Smooth muscle cell (in vitro differentiated cells): ENCODE measurements at regions not wholly inside any gene's neighbourhood (a gene's known extent, or its start where the extent isn't known, plus 50 kb on each side); places are given as distances from the start of the nearest gene placed in this dataset.
"Not testable (repeated sequence)": the region's sequence is repeated elsewhere in the genome, so short reads cannot be mapped to it uniquely, and the experiment has no call there.

Experiments
- DNase-seq: peaks from one replicate; lab custom pipeline; 2025; ENCODE audit not compliant: unreplicated experiment; lab: John Stamatoyannopoulos, UW
- H2AFZ ChIP-seq: fragments of 200-600 bp; sonication (generic); 2 replicates; pipeline ENCODE4 v1.6.0; 2016; ENCODE audit warnings: antibody characterized with exemption, low read depth, mild to moderate bottlenecking
- H3F3A ChIP-seq: fragments of 200-600 bp; sonication (generic); 2 replicates; pipeline ENCODE4 v1.6.0; 2017; ENCODE audit warnings: antibody characterized with exemption, low read depth
- H3K27ac ChIP-seq: fragments of 200-600 bp; sonication (generic); 2 replicates; pipeline ENCODE4 v1.5.1; 2016; ENCODE audit warnings: low read depth, mild to moderate bottlenecking
- H3K27me3 ChIP-seq: fragments of 200-600 bp; sonication (generic); 2 replicates; pipeline ENCODE4 v1.6.1; 2016; ENCODE audit warnings: low read depth, mild to moderate bottlenecking
- H3K36me3 ChIP-seq: fragments of 200-600 bp; sonication (generic); 2 replicates; pipeline ENCODE4 v1.5.1; 2016; ENCODE audit warnings: low read depth
- H3K4me1 ChIP-seq: fragments of 200-600 bp; sonication (generic); 2 replicates; pipeline ENCODE4 v1.5.1; 2016; ENCODE audit warnings: low read depth
- H3K4me2 ChIP-seq: fragments of 200-600 bp; sonication (generic); 2 replicates; pipeline ENCODE4 v1.6.0; 2016; ENCODE audit warnings: mild to moderate bottlenecking
- H3K4me3 ChIP-seq: fragments of 200-600 bp; sonication (generic); 2 replicates; pipeline ENCODE4 v1.5.1; 2016; ENCODE audit warnings: mild to moderate bottlenecking
- H3K79me2 ChIP-seq: fragments of 200-600 bp; sonication (generic); 2 replicates; pipeline ENCODE4 v1.6.0; 2016; ENCODE audit warnings: low read depth, mild to moderate bottlenecking
- H3K9ac ChIP-seq: fragments of 200-600 bp; sonication (generic); 2 replicates; pipeline ENCODE4 v1.6.0; 2016; ENCODE audit warnings: low read depth
- H3K9me3 ChIP-seq: fragments of 200-600 bp; sonication (generic); replicated peaks from 2 replicates; pipeline ENCODE4 v1.5.1; 2016; ENCODE audit warnings: low read depth
- H4K20me1 ChIP-seq: fragments of 200-600 bp; sonication (generic); 2 replicates; pipeline ENCODE4 v1.6.0; 2016; ENCODE audit warnings: low read depth
- CTCF ChIP-seq: fragments of 200-600 bp; sonication (generic); IDR thresholded peaks from 2 replicates; pipeline ENCODE4 v1.5.1; 2017; ENCODE audit warnings: borderline replicate concordance, mild to moderate bottlenecking, antibody characterized with exemption; ENCODE audit not compliant: insufficient read depth, poor library complexity, severe bottlenecking
- WGBS: methylation state at CpG from one replicate; pipeline ENCODE4 v1.1.7; 2016; ENCODE audit warnings: low lambda C conversion rate; 5-methylcytosine and 5-hydroxymethylcytosine counted together

- 82% methylated on average over 1 of the region's 1 CpG for WGBS
- DNase-seq: no peak
- H3K9ac ChIP-seq: no peak overlapping the region
These were observed 125.2 kb upstream of the TGFBR2 start for GRCh38 chr3:30481241-30481640.

GRCh38 chr3:30484229-30484628 lies 122.2 kb upstream of the TGFBR2 start:
- 59% methylated on average over 3 of the region's 3 CpGs for WGBS
- H3F3A ChIP-seq, H3K27ac ChIP-seq, DNase-seq, H3K27me3 ChIP-seq, H3K4me2 ChIP-seq, H2AFZ ChIP-seq, H3K36me3 ChIP-seq, H3K4me1 ChIP-seq, H3K4me3 ChIP-seq, H3K79me2 ChIP-seq, H3K9ac ChIP-seq, H3K9me3 ChIP-seq, H4K20me1 ChIP-seq: not testable (repeated sequence)

More at GRCh38 chr3:30481241-30481640, 125.2 kb upstream of the TGFBR2 start:
- Histone ChIP-seq H3K27ac (no peak overlapping the region), H3K4me3 (no peak overlapping the region), H3K36me3 (no peaks in the 10 kb centered on the region), H3F3A (no peaks in the 10 kb centered on the region), H3K79me2 (no peaks in the 10 kb centered on the region), H3K4me2 (no peak overlapping the region), H3K4me1 (no peaks in the 10 kb centered on the region), H3K27me3 (no peaks in the 10 kb centered on the region), H4K20me1 (no peaks in the 10 kb centered on the region), H2AFZ (no peak overlapping the region), H3K9me3 (no peaks in the 10 kb centered on the region)
- TF ChIP-seq CTCF: no peak

- no peaks in the 10 kb centered on the region for H3F3A ChIP-seq
- H3K4me3 ChIP-seq: no peak overlapping the region
- no peaks in the 10 kb centered on the region for H3K27me3 ChIP-seq
- H3K27ac ChIP-seq: no peak overlapping the region
- no peak overlapping the region for H3K4me2 ChIP-seq
- H2AFZ ChIP-seq: no peak overlapping the region
- no peaks in the 10 kb centered on the region for H3K79me2 ChIP-seq
- no peak overlapping the region for H3K9ac ChIP-seq
- no peak for DNase-seq
- H3K9me3 ChIP-seq: no peaks in the 10 kb centered on the region
- TF ChIP-seq CTCF: no peak
- whole genome bisulfite sequencing: 89% methylated on average over 2 of the region's 2 CpGs
- no peaks in the 10 kb centered on the region for H3K4me1 ChIP-seq
- no peaks in the 10 kb centered on the region for H4K20me1 ChIP-seq
- no peaks in the 10 kb centered on the region for H3K36me3 ChIP-seq
These were observed 120.0 kb upstream of the TGFBR2 start for GRCh38 chr3:30486368-30486767.

GRCh38 chr3:30488070-30488756 lies 118.2 kb upstream of the TGFBR2 start:
- H3K9ac ChIP-seq: no peak overlapping the region
- H2AFZ ChIP-seq: no peak overlapping the region
- TF ChIP-seq CTCF: no peak
- H3K9me3 ChIP-seq: no peaks in the 10 kb centered on the region
- no peak overlapping the region for H3K27ac ChIP-seq
- no peaks in the 10 kb centered on the region for H3K36me3 ChIP-seq
- peaks cover 2% of the 10 kb centered on the region for H3F3A ChIP-seq
- H3K27me3 ChIP-seq: no peaks in the 10 kb centered on the region
- WGBS: 94% methylated on average over 4 of the region's 4 CpGs
- no peak for DNase-seq
- H4K20me1 ChIP-seq: no peaks in the 10 kb centered on the region
- H3K79me2 ChIP-seq: no peaks in the 10 kb centered on the region
- no peaks in the 10 kb centered on the region for H3K4me1 ChIP-seq
- no peak overlapping the region for H3K4me3 ChIP-seq
- no peak overlapping the region for H3K4me2 ChIP-seq
